ENCODE measurements at regions not wholly inside any gene's neighbourhood (a gene's known extent, or its start where the extent isn't known, plus 50 kb on each side); places are given as distances from the start of the nearest gene placed in this dataset.

DNA sequence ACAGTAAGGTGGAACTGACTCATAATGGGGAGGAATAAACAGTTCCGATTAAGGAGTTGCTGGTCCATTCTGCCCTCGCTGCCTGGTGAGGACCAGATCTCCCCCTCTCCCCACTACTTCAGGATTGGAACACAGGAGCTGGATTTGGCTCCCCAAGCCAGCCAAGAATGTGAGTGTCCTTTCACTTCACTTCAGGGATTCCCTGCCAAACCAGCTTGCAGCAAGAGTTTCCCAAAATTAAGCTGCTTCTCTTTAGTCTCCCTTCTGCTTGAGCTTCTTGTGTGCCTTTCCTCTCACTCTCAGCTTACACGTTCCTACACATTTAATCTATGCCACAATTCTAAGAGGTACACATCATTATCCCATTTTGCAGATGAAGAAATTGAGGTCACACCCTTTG lies 234.1 kb downstream of the BUD13 start:
- no peak for ATAC-seq
- H3K9me3 ChIP-seq = no peaks in the 10 kb centered on the region
- no peak overlapping the region for H3K4me3 ChIP-seq
- no peaks in the 10 kb centered on the region for H3K4me1 ChIP-seq
- H3K36me3 ChIP-seq (replicated peaks in 1 of 2; ENCODE audit: insufficient read depth in 1 of 2, low read depth in 2 of 2) = no peaks in the 10 kb centered on the region
- DNase-seq = no peak
- H3K27me3 ChIP-seq = no peaks in the 10 kb centered on the region
- TF ChIP-seq POLR2A (IDR thresholded peaks at IDR 0.05) = no peak
- TF ChIP-seq, protein P1, sequence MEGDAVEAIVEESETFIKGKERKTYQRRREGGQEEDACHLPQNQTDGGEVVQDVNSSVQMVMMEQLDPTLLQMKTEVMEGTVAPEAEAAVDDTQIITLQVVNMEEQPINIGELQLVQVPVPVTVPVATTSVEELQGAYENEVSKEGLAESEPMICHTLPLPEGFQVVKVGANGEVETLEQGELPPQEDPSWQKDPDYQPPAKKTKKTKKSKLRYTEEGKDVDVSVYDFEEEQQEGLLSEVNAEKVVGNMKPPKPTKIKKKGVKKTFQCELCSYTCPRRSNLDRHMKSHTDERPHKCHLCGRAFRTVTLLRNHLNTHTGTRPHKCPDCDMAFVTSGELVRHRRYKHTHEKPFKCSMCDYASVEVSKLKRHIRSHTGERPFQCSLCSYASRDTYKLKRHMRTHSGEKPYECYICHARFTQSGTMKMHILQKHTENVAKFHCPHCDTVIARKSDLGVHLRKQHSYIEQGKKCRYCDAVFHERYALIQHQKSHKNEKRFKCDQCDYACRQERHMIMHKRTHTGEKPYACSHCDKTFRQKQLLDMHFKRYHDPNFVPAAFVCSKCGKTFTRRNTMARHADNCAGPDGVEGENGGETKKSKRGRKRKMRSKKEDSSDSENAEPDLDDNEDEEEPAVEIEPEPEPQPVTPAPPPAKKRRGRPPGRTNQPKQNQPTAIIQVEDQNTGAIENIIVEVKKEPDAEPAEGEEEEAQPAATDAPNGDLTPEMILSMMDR (IDR thresholded peaks at IDR 0.05) = no peak
- H3K27ac ChIP-seq = no peak overlapping the region
- WGBS, 2 donors = 55 to 66% methylated on average over 3 of the region's 3 CpGs
- intact Hi-C loops (cut with DNase I) = no loop called here

DNA sequence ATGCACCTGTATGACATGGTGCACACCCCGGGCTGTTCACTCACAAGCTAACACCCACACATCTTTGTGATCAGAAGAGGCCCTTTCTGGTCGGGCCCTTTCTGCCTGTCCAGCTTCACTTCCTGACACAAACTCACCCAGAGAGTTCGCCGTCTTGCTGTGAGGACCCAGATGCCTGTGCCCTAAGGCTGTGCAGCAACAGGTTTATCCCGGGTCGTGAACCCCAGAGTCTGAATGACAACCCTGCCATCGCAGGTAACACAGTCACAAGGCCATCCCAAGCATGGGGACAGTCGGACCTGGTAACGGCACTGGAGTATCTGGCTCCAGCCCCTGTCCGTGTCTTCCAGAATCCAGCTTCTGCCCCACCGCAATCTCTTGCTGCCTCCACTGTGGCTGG lies 235.1 kb downstream of the BUD13 start:
- H3K36me3 ChIP-seq (replicated peaks in 1 of 2; ENCODE audit: insufficient read depth in 1 of 2, low read depth in 2 of 2) = no peaks in the 10 kb centered on the region
- H3K4me1 ChIP-seq = no peaks in the 10 kb centered on the region
- TF ChIP-seq, protein P1 (IDR thresholded peaks at IDR 0.05) = no peak
- no peaks in the 10 kb centered on the region for H3K9me3 ChIP-seq
- no peak for ATAC-seq
- no peak overlapping the region for H3K27ac ChIP-seq
- no peak for DNase-seq
- H3K4me3 ChIP-seq = no peak overlapping the region
- intact Hi-C loops (cut with DNase I) = no loop called here
- no peaks in the 10 kb centered on the region for H3K27me3 ChIP-seq
- WGBS, 2 donors = 62 to 74% methylated on average over 10 to 11 of the region's 11 CpGs

DNA sequence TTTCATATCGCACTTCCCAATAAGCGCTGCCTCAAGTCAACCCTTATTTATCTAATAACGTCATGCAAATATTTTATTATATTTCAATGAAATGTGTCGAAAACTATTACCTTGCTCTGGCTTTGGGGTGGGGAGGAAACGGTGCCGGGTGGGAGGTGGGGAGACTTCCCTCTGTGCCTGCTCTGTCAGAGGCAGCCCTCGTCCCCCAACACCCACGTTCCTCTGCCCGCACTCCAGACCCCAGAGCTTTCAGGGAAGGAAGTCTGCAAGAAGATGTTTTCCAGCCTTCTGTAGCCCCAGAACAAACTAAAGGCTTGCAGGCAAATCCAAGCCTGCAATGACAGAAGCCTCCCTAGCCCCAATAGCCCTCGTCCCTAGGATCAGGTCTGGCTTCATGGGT lies 235.7 kb downstream of the BUD13 start:
- no peak overlapping the region for H3K27ac ChIP-seq
- H3K27me3 ChIP-seq = no peaks in the 10 kb centered on the region
- no peaks in the 10 kb centered on the region for H3K36me3 ChIP-seq (replicated peaks in 1 of 2; ENCODE audit: insufficient read depth in 1 of 2, low read depth in 2 of 2)
- no peak for TF ChIP-seq POLR2A (IDR thresholded peaks at IDR 0.05)
- TF ChIP-seq, protein P1 (IDR thresholded peaks at IDR 0.05) = no peak
- 52 to 62% methylated on average over 9 to 10 of the region's 10 CpGs for WGBS, 2 donors
- ATAC-seq (no peak), DNase-seq (no peak)
- no peaks in the 10 kb centered on the region for H3K4me1 ChIP-seq
- H3K4me3 ChIP-seq = no peak overlapping the region
- intact Hi-C loops (cut with DNase I) = no loop called here
- H3K9me3 ChIP-seq = no peaks in the 10 kb centered on the region

DNA sequence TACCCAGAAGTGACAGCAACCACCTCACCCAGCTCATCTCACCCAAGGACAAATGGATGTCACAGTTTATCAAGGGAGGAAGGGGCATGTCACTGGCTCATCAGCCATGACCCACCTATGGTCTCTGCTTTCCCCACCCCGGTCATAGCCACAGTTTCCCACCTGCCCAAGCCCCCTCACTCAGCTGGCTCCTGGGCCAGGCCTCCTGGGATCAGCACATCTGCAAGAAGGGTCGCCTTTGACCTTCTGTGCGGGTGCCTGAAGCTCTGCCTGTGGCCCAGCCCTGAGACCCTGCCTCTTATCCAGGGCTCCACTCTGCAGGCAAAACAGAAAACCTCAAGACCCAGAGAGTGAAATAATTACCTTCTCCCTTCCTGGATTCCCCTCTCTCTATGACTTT lies 236.4 kb downstream of the BUD13 start:
- intact Hi-C loops (cut with DNase I) = no loop called here
- Histone ChIP-seq H3K9me3 (no peaks in the 10 kb centered on the region), H3K4me3 (no peak overlapping the region), H3K36me3 (replicated peaks in 1 of 2; ENCODE audit: insufficient read depth in 1 of 2, low read depth in 2 of 2) (no peaks in the 10 kb centered on the region), H3K4me1 (no peaks in the 10 kb centered on the region), H3K27me3 (no peaks in the 10 kb centered on the region), H3K27ac (no peak overlapping the region)
- no peak for TF ChIP-seq POLR2A (IDR thresholded peaks at IDR 0.05)
- TF ChIP-seq, protein P1 (IDR thresholded peaks at IDR 0.05) = no peak
- ATAC-seq = no peak
- DNase-seq = no peak
- WGBS, 2 donors = 44 to 54% methylated on average over 3 of the region's 3 CpGs

DNA sequence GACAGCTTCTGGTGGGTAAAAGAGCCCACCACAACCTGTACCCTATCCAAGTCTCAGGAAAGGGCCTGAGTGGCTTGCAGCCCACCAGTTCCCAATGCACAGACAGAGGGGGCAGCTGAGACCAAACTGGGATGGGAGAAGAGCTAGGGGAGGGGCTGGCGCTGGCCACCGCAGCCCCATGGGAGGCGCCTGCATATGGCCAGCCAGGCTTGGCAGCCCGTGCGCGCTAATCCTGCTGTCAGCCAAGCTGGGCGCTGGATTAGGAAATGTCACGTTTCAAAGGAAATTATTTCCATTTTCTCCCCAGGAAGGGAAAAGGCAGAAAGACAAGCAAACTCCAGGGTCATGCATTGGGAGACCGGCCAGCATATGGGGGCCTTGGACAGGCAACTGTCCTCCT lies 236.8 kb downstream of the BUD13 start:
- 50 to 62% methylated on average over 9 of the region's 9 CpGs for WGBS, 2 donors
- intact Hi-C loops (cut with DNase I) = no loop called here
- H3K36me3 ChIP-seq (replicated peaks in 1 of 2; ENCODE audit: insufficient read depth in 1 of 2, low read depth in 2 of 2) = no peaks in the 10 kb centered on the region
- ATAC-seq = no peak
- H3K4me3 ChIP-seq = no peak overlapping the region
- no peaks in the 10 kb centered on the region for H3K4me1 ChIP-seq
- no peak for TF ChIP-seq POLR2A (IDR thresholded peaks at IDR 0.05)
- TF ChIP-seq, protein P1 (IDR thresholded peaks at IDR 0.05) = no peak
- no peak overlapping the region for H3K27ac ChIP-seq
- no peaks in the 10 kb centered on the region for H3K27me3 ChIP-seq
- peaks cover 0 to under 1% (median 0%) of the 10 kb centered on the region in 3 donors for H3K9me3 ChIP-seq
- DNase-seq = no peak
